H7 (cell line): ENCODE measurements at regions not wholly inside any gene's neighbourhood (a gene's known extent, or its start where the extent isn't known, plus 50 kb on each side); places are given as distances from the start of the nearest gene placed in this dataset.

ENCODE experiments used
- DNase-seq: peaks from one replicate; pipeline ENCODE4 v3.0.0; 2012
- H3K27me3 ChIP-seq: 2 replicates; pipeline ENCODE4 v1.6.0; 2011; ENCODE audit warnings: mild to moderate bottlenecking, low read length; ENCODE audit not compliant: control insufficient read depth, insufficient read depth
- H3K36me3 ChIP-seq: replicated peaks from 2 replicates; pipeline ENCODE4 v1.5.1; 2011; ENCODE audit warnings: low read length; ENCODE audit not compliant: control insufficient read depth, insufficient read depth
- H3K4me3 ChIP-seq: 2 replicates; pipeline ENCODE4 v1.5.1; 2011; ENCODE audit warnings: low read depth, mild to moderate bottlenecking, control low read depth, low read length, moderate library complexity; ENCODE audit not compliant: insufficient read depth

GRCh38 chr16:86046667-86047270 is 147.8 kb downstream of the IRF8 start:
- DNase-seq = no peak
- Histone ChIP-seq H3K4me3 (no peak overlapping the region), H3K36me3 (no peaks in the 10 kb centered on the region), H3K27me3 (no peaks in the 10 kb centered on the region)

GRCh38 chr16:86048221-86048620 is 149.3 kb downstream of the IRF8 start:
- H3K27me3 ChIP-seq = no peaks in the 10 kb centered on the region
- no peaks in the 10 kb centered on the region for H3K36me3 ChIP-seq
- no peak overlapping the region for H3K4me3 ChIP-seq
- peak; percentile 75 for DNase-seq

- DNase-seq = peak; percentile 81
- Histone ChIP-seq H3K4me3 (no peak overlapping the region), H3K27me3 (no peaks in the 10 kb centered on the region), H3K36me3 (no peaks in the 10 kb centered on the region)
These were observed 150.1 kb downstream of the IRF8 start for GRCh38 chr16:86048882-86049585.

GRCh38 chr16:86049641-86050040 is 150.7 kb downstream of the IRF8 start:
- Histone ChIP-seq H3K27me3 (no peaks in the 10 kb centered on the region), H3K36me3 (no peaks in the 10 kb centered on the region), H3K4me3 (no peak overlapping the region)
- DNase-seq = no peak

GRCh38 chr16:86050111-86050510 is 151.1 kb downstream of the IRF8 start:
- DNase-seq = no peak
- Histone ChIP-seq H3K27me3 (no peaks in the 10 kb centered on the region), H3K4me3 (no peak overlapping the region), H3K36me3 (no peaks in the 10 kb centered on the region)

GRCh38 chr16:86050591-86051367 is 151.8 kb downstream of the IRF8 start:
- no peaks in the 10 kb centered on the region for H3K36me3 ChIP-seq
- H3K27me3 ChIP-seq = no peaks in the 10 kb centered on the region
- no peak overlapping the region for H3K4me3 ChIP-seq
- DNase-seq = no peak

GRCh38 chr16:86051368-86052114 is 152.6 kb downstream of the IRF8 start:
- Histone ChIP-seq H3K36me3 (no peaks in the 10 kb centered on the region), H3K27me3 (no peaks in the 10 kb centered on the region), H3K4me3 (no peak overlapping the region)
- no peak for DNase-seq

- no peaks in the 10 kb centered on the region for H3K27me3 ChIP-seq
- no peak overlapping the region for H3K4me3 ChIP-seq
- no peaks in the 10 kb centered on the region for H3K36me3 ChIP-seq
- DNase-seq = no peak
These were observed 153.2 kb downstream of the IRF8 start for GRCh38 chr16:86052115-86052670.

- Histone ChIP-seq H3K36me3 (no peaks in the 10 kb centered on the region), H3K27me3 (no peaks in the 10 kb centered on the region), H3K4me3 (no peak overlapping the region)
- DNase-seq = no peak
These were observed 154.0 kb downstream of the IRF8 start for GRCh38 chr16:86052926-86053325.

GRCh38 chr16:86059253-86060171 is 160.6 kb downstream of the IRF8 start:
- Histone ChIP-seq H3K36me3 (no peaks in the 10 kb centered on the region), H3K4me3 (no peak overlapping the region), H3K27me3 (peaks cover 10% of the 10 kb centered on the region)
- DNase-seq = no peak

- H3K27me3 ChIP-seq = peaks cover 10% of the 10 kb centered on the region
- DNase-seq = no peak
- H3K4me3 ChIP-seq = no peak overlapping the region
- no peaks in the 10 kb centered on the region for H3K36me3 ChIP-seq
These were observed 161.7 kb downstream of the IRF8 start for GRCh38 chr16:86060381-86061317.

- peaks cover 10% of the 10 kb centered on the region for H3K27me3 ChIP-seq
- H3K4me3 ChIP-seq = no peak overlapping the region
- H3K36me3 ChIP-seq = no peaks in the 10 kb centered on the region
- no peak for DNase-seq
These were observed 162.3 kb downstream of the IRF8 start for GRCh38 chr16:86061318-86061695.

- H3K4me3 ChIP-seq = no peak overlapping the region
- peaks cover 10% of the 10 kb centered on the region for H3K27me3 ChIP-seq
- DNase-seq = no peak
- no peaks in the 10 kb centered on the region for H3K36me3 ChIP-seq
These were observed 162.8 kb downstream of the IRF8 start for GRCh38 chr16:86061721-86062120.
